MCF 10A (cell line): ENCODE measurements at regions not wholly inside any gene's neighbourhood (a gene's known extent, or its start where the extent isn't known, plus 50 kb on each side); places are given as distances from the start of the nearest gene placed in this dataset.

Source experiments
- BruUV-seq: library from RNA; stranded (reverse); fragments of 400-500 nt; replicated peaks from 2 replicates; lab custom pipeline; 2021; lab: Mats Ljungman, UMichigan
- CTCF ChIA-PET: fragments of 300-600 bp; sonication (Branson Sonifier 250); formaldehyde crosslinking; extraction: SDS; loops from one replicate; lab custom pipeline; 2021; ENCODE audit warnings: antibody characterized with exemption, inconsistent platforms; lab: Yijun Ruan, JAX
- POLR2A ChIA-PET: fragments of 300-600, 350-650 bp; sonication (Branson Sonifier 250); formaldehyde crosslinking; extraction: SDS; loops from one replicate; lab custom pipeline; 2020; ENCODE audit warnings: antibody characterized with exemption, inconsistent platforms; lab: Yijun Ruan, JAX
- DNase-seq: peaks from one replicate; pipeline ENCODE4 v3.0.0-alpha.2; 2018; ENCODE audit not compliant: unreplicated experiment
- H3K27ac Mint-ChIP-seq: one replicate; pipeline ENCODE4 v1.8.0; 2022; ENCODE audit warnings: mild to moderate bottlenecking, low read depth, mixed read lengths; ENCODE audit not compliant: unreplicated experiment
- H3K27me3 Mint-ChIP-seq: one replicate; pipeline ENCODE4 v1.8.0; 2022; ENCODE audit warnings: mixed read lengths; ENCODE audit not compliant: insufficient read depth, unreplicated experiment
- H3K36me3 Mint-ChIP-seq: one replicate; pipeline ENCODE4 v1.8.0; 2022; ENCODE audit warnings: mild to moderate bottlenecking, moderate library complexity, mixed read lengths; ENCODE audit not compliant: insufficient read depth, unreplicated experiment
- H3K4me1 Mint-ChIP-seq: one replicate; pipeline ENCODE4 v1.8.0; 2022; ENCODE audit warnings: mixed read lengths; ENCODE audit not compliant: insufficient read depth, unreplicated experiment
- H3K4me3 Mint-ChIP-seq: one replicate; pipeline ENCODE4 v1.8.0; 2022; ENCODE audit warnings: mild to moderate bottlenecking, moderate library complexity, mixed read lengths; ENCODE audit not compliant: unreplicated experiment
- H3K9me3 Mint-ChIP-seq: one replicate; pipeline ENCODE4 v1.8.0; 2022; ENCODE audit warnings: mixed read lengths; ENCODE audit not compliant: unreplicated experiment
- intact Hi-C: fragments of 100-400 bp; cut with micrococcal nuclease; formaldehyde crosslinking; loops from 2 replicates; pipeline ENCODE4 v1.14.1; 2022
- TF ChIP-seq, protein P1 (sequence below): fragments of 200-600 bp; IDR thresholded peaks from one replicate; pipeline ENCODE4 v1.8.0; 2022; ENCODE audit warnings: antibody characterized with exemption, mild to moderate bottlenecking; ENCODE audit not compliant: unreplicated experiment

DNA sequence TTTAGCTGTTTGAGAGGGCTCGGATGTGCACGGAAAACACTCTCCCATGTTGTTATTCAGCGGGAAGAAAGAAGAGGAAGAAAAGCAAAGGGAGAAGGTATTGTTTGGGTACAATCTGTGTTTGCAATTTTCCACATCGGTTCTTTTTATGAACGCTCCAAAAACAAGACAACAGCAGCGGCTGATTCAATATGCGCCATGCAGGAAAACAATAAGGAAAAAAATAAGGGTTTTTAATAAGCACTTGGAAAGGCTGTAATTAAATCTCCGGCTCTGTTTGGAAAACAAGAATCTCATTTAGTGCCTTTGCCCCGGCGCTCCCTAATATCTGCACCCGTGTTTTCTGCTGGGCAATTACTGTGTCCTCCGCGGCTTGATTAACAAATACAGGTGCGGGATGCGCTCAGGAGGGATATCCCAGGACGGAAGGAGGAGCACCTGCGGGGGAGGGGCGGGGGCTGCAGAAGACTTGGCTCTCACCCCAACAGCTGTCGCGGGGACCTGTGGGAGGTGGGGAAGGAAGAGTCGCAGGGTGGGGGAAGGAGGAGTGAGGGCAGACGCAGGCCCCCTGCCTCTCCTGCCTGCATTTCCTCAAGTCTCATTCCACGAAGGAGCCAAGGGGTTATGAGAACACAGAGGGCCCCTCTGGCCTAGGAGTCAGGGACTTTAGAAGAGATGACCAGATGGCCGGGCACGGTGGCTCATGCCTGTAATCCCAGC lies 181.5 kb upstream of the PODXL start:
- Mint-ChIP-seq H3K9me3 (no peaks in the 10 kb centered on the region), H3K27me3 (peaks cover 25% of the 10 kb centered on the region), H3K4me1 (no peaks in the 10 kb centered on the region), H3K4me3 (no peak overlapping the region), H3K27ac (no peak overlapping the region), H3K36me3 (no peaks in the 10 kb centered on the region)
- ChIA-PET CTCF (no interaction called here), POLR2A (no interaction called here)
- no TSS peak for BruUV-seq
- TF ChIP-seq, protein P1, sequence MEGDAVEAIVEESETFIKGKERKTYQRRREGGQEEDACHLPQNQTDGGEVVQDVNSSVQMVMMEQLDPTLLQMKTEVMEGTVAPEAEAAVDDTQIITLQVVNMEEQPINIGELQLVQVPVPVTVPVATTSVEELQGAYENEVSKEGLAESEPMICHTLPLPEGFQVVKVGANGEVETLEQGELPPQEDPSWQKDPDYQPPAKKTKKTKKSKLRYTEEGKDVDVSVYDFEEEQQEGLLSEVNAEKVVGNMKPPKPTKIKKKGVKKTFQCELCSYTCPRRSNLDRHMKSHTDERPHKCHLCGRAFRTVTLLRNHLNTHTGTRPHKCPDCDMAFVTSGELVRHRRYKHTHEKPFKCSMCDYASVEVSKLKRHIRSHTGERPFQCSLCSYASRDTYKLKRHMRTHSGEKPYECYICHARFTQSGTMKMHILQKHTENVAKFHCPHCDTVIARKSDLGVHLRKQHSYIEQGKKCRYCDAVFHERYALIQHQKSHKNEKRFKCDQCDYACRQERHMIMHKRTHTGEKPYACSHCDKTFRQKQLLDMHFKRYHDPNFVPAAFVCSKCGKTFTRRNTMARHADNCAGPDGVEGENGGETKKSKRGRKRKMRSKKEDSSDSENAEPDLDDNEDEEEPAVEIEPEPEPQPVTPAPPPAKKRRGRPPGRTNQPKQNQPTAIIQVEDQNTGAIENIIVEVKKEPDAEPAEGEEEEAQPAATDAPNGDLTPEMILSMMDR, result no peak
- intact Hi-C loops, result no loop called here
- no peak for DNase-seq

DNA sequence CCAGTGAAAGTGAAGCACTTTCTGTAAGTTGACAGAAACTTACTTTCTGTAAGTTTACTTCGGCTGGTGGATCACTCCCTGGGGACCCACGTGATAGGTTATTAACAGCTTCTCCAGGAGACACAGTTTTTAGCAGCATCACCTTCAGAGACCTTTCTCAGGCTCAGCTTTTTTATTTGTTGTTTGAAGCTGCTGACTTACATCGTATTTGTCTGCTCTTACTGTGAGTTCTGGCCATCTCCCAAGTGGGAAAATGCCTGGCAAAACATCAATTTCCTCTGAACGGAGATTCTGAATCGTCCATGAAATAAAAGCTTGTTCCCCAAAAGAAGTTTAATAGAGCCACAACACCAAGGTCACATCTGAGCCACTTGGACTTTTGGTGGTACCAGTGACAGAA lies 178.7 kb upstream of the PODXL start:
- H3K4me3 Mint-ChIP-seq, result no peak overlapping the region
- no peaks in the 10 kb centered on the region for H3K9me3 Mint-ChIP-seq
- H3K27ac Mint-ChIP-seq, result no peak overlapping the region
- POLR2A ChIA-PET, result interaction anchor here (0.6 kb wide), 1 partner anchor 466 kb away, joined by 3 read pairs; no protein-coding TSS in a partner anchor
- TF ChIP-seq, protein P1, result no peak
- CTCF ChIA-PET, result interaction anchor here (1.1 kb wide), 1 partner anchor 23 kb away, joined by 4 read pairs; no protein-coding TSS in a partner anchor
- intact Hi-C loops, result no loop called here
- BruUV-seq, result no TSS peak
- no peaks in the 10 kb centered on the region for H3K36me3 Mint-ChIP-seq
- no peaks in the 10 kb centered on the region for H3K4me1 Mint-ChIP-seq
- peaks cover 41% of the 10 kb centered on the region for H3K27me3 Mint-ChIP-seq
- DNase-seq, result no peak

DNA sequence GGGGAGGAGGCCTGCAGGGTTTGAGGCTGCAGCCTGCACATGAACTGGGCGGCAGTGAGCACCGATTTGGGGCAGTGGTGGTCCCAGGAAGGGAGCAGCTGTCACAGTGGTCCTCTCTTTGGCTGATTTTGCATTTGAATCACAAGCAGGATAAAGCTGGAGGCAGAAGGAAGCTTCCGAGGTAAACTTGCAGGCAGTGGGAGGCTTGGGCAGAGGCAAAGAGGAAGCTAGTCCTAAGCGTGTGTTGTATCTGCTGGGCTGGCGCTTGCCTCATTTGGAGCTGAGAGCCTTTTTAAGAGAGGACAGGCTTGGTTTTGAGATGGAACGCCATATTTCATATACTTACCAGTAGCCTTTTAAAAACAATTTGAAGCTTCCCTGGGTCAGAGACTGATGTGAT lies 177.2 kb upstream of the PODXL start:
- Mint-ChIP-seq H3K9me3 (no peaks in the 10 kb centered on the region), H3K4me1 (no peaks in the 10 kb centered on the region), H3K27me3 (peaks cover 45% of the 10 kb centered on the region), H3K27ac (no peak overlapping the region), H3K36me3 (no peaks in the 10 kb centered on the region), H3K4me3 (no peak overlapping the region)
- CTCF ChIA-PET, result no interaction called here
- TF ChIP-seq, protein P1, result no peak
- POLR2A ChIA-PET, result no interaction called here
- DNase-seq, result no peak
- intact Hi-C loops, result no loop called here
- no TSS peak for BruUV-seq

DNA sequence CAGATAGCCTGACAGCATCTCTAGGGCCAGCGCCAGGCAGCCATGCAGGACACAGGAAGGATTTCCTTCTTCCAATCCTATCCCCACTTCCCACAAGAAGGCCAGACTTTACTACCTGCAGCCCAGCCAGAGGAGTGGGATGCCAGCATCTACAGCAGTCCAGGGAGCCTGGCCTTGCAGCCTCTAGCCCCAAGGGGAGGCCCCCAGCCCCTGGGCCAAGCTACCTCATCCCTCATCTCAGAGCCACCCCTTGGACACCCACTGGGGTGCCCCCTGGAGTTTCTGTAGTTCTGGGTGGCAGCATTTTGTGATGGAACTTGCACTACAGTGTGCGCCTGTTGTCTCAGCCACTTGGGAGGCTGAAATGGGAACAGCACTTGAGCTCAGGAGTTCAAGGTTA lies 170.8 kb upstream of the PODXL start:
- POLR2A ChIA-PET, result no interaction called here
- TF ChIP-seq, protein P1, result no peak
- intact Hi-C loops, result no loop called here
- H3K4me1 Mint-ChIP-seq, result no peaks in the 10 kb centered on the region
- no peaks in the 10 kb centered on the region for H3K9me3 Mint-ChIP-seq
- H3K27me3 Mint-ChIP-seq, result peaks cover 22% of the 10 kb centered on the region
- CTCF ChIA-PET, result no interaction called here
- no TSS peak for BruUV-seq
- no peak overlapping the region for H3K4me3 Mint-ChIP-seq
- H3K36me3 Mint-ChIP-seq, result no peaks in the 10 kb centered on the region
- no peak overlapping the region for H3K27ac Mint-ChIP-seq
- no peak for DNase-seq
